ENCODE measurements at regions not wholly inside any gene's neighbourhood (a gene's known extent, or its start where the extent isn't known, plus 50 kb on each side); places are given as distances from the start of the nearest gene placed in this dataset.

DNA sequence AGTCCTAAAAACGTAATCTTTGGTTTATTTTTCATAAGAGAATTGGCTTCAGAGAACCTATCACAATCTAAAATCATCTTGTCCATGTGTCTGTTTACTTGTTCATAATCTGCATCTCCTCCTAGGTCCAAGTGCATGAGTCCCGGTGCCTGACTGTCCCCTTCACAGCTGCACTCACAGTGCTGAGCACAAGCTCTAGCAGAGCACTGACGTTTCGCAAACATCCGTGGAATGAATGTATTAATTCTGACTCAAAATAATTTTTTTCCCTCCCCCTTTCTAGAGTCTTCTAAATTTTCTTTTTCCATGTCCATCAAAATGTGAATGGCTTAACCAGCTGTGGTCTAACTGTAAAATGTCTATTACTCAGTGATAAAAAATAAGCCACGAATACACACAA is 245.5 kb upstream of the TSHZ3 start:
- H3K27ac ChIP-seq: no peak overlapping the region

DNA sequence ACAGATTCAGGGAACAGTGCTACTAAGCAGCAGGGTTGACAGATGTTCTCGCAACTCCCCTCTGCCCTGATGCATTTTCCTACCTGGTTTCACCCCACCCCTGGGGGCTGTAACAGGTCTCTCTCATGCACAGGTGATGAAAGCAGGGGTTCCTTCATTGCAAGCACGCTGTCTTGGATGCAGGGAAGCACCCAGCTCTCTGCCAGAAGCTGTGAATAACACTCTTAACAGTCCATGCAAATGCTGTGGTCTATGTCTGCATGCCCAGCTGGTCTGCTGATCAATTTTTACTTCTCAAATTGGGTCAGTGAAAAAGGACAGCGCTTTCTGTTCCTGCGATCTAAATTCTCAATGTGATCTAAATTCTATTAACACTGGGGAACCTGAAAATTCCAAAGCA is 246.3 kb upstream of the TSHZ3 start:
- no peak overlapping the region for H3K27ac ChIP-seq
- TF ChIP-seq, protein P1, sequence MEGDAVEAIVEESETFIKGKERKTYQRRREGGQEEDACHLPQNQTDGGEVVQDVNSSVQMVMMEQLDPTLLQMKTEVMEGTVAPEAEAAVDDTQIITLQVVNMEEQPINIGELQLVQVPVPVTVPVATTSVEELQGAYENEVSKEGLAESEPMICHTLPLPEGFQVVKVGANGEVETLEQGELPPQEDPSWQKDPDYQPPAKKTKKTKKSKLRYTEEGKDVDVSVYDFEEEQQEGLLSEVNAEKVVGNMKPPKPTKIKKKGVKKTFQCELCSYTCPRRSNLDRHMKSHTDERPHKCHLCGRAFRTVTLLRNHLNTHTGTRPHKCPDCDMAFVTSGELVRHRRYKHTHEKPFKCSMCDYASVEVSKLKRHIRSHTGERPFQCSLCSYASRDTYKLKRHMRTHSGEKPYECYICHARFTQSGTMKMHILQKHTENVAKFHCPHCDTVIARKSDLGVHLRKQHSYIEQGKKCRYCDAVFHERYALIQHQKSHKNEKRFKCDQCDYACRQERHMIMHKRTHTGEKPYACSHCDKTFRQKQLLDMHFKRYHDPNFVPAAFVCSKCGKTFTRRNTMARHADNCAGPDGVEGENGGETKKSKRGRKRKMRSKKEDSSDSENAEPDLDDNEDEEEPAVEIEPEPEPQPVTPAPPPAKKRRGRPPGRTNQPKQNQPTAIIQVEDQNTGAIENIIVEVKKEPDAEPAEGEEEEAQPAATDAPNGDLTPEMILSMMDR (conservative IDR thresholded peaks at IDR 0.05): no peak
- TF ChIP-seq ZFX (IDR thresholded peaks at IDR 0.05): no peak

More for the DNA sequence above, 245.5 kb upstream of the TSHZ3 start:
- TF ChIP-seq, protein P1 (conservative IDR thresholded peaks at IDR 0.05): no peak

DNA sequence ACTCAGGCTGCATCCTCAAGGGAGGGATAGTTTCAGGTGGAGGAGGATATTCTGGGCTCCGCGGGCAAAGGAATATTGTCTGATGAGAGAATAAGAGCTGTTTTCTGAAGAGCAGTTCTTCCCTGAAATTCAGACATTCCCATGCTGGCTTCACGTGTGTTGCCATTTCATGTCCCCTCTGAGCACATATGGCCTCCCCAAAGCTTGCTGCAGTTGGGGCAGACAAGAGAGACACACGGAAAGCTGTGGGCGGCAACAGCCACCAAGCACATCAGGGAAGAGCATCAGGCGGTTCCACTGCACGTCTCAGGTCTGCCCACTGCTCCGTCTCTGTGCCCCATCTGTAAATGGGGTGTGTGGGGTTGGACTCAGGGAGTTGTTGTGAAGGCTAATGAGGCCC is 247.5 kb upstream of the TSHZ3 start:
- TF ChIP-seq, protein P1 (conservative IDR thresholded peaks at IDR 0.05): no peak
- TF ChIP-seq ZFX (IDR thresholded peaks at IDR 0.05): no peak
- no peak overlapping the region for H3K27ac ChIP-seq

DNA sequence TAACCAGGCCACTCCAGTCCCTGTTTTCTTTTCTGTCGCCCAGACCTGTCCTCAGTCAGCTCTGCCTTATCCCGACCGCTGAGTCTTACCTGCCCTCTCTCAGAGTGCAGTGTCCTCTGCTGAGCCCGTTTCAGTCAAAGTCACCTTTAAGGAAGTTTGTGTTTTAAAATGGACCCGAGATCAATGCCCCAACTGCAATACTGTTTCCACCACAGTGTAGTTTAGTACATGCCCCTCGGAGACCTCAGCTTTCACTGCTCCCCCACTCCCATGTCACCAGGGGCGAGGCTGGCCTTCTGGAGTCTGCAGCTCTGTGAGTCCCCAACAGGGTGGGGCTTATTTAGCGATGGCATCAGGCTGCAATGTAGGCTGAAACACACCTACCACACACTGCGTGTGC is 248.4 kb upstream of the TSHZ3 start:
- H3K27ac ChIP-seq: no peak overlapping the region
- no peak for TF ChIP-seq ZFX (IDR thresholded peaks at IDR 0.05)
- TF ChIP-seq, protein P1 (conservative IDR thresholded peaks at IDR 0.05): no peak

DNA sequence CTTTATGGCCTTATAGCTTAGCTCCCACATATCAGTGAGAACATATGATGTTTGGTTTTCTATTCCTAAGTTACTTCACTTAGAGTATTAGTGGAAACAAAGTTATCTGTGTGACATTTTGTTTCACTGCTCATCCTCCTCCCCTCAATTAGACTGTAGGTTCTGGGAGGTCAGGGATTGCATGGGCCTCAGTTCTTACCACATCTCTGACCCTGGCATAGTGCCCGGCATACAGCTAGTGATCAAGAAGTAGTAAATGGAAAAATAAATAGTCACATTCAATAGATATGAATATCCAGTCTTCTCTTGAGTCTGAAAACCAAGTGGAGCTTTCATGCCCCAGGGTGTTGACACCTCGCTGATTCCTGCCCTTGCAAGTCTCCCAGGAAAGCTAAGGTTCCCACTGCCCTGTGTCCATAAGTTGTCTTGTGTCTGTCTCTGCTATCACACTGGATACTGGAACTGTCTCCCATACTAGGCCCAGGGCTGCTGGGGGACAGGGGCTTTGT is 249.5 kb upstream of the TSHZ3 start:
- TF ChIP-seq, protein P1 (conservative IDR thresholded peaks at IDR 0.05): no peak
- TF ChIP-seq ZFX (IDR thresholded peaks at IDR 0.05): no peak
- no peak overlapping the region for H3K27ac ChIP-seq

DNA sequence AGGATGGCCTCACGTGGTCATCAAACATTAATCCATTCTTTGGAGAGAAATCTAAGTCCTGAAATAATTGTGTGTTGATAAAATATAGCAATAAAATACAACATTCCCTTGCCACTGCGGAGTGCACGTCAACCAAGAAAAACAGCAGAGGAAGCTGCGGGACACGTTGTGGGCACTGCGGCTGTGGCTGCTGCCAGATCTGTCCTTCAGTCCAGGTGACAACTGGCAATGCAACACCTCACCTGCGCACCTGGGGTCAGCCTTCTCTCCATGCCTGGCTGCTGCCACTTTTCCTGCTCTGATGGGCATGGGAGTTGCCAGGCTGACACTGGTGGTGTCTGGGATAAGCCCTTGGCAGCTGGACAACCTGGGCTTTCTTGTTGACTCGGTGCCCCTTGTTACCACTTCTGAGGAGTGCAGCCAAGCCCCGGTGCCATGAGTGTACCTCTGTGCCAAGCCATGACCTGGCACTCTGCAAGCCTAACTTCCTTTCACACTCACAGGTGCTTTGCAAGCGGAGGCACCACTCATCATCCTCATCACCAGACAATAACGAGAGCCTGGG is 251.6 kb upstream of the TSHZ3 start:
- TF ChIP-seq ZFX (IDR thresholded peaks at IDR 0.05): no peak
- TF ChIP-seq, protein P1 (conservative IDR thresholded peaks at IDR 0.05): no peak

DNA sequence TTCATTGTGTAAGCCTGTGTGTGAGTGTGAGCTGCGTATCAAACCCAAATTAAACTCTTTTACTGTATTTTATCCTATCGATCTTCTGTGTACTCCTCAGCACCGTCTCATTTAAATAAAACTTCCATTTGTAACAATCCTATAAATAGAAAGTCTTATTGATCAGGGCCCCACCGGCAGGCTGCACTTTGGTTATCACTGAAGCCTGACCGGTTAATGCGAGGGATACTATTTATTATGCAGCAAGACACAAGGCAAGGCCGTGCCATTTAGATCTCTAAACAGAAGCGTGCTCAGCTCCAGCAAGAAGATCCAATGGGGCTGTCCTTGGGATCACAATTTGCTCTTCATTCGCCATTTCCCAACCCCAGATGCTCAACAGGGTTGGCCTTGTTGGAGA is 252.6 kb upstream of the TSHZ3 start:
- TF ChIP-seq, protein P1 (conservative IDR thresholded peaks at IDR 0.05): no peak
- TF ChIP-seq ZFX (IDR thresholded peaks at IDR 0.05): no peak
- H3K27ac ChIP-seq: no peak overlapping the region

More for the DNA sequence above, 251.6 kb upstream of the TSHZ3 start:
- no peak overlapping the region for H3K27ac ChIP-seq

Data from C4-2B (cell line).